Mesothelial cell of epicardium (in vitro differentiated cells): ENCODE measurements at regions not wholly inside any gene's neighbourhood (a gene's known extent, or its start where the extent isn't known, plus 50 kb on each side); places are given as distances from the start of the nearest gene placed in this dataset.
A peak's percentile ranks its signal among the peaks of the same experiment; 100 is the strongest.
"Not testable (repeated sequence)": the region's sequence is repeated elsewhere in the genome, so short reads cannot be mapped to it uniquely, and the experiment has no call there.

ENCODE experiments used
- DNase-seq, 2 experiments: peaks; one replicate each; pipeline ENCODE4 v3.0.0; 2021; ENCODE audit warnings: low spot score in 2 of 2; ENCODE audit not compliant: unreplicated experiment in 2 of 2
- H3K27ac Mint-ChIP-seq: 2 replicates; pipeline ENCODE4 v1.8.0; 2021; ENCODE audit warnings: mixed read lengths
- H3K27me3 Mint-ChIP-seq: 2 replicates; pipeline ENCODE4 v1.8.0; 2021; ENCODE audit warnings: low read depth, mixed read lengths
- H3K36me3 Mint-ChIP-seq: 2 replicates; pipeline ENCODE4 v1.8.0; 2021; ENCODE audit warnings: mixed read lengths
- H3K4me1 Mint-ChIP-seq: 2 replicates; pipeline ENCODE4 v1.8.0; 2021; ENCODE audit warnings: mixed read lengths
- H3K4me3 Mint-ChIP-seq: 2 replicates; pipeline ENCODE4 v1.8.0; 2021; ENCODE audit warnings: mild to moderate bottlenecking, moderate library complexity, mixed read lengths
- H3K9me3 Mint-ChIP-seq: 2 replicates; pipeline ENCODE4 v1.8.0; 2021; ENCODE audit warnings: mixed read lengths
- CTCF ChIP-seq: fragments of 200-600 bp; sonication (generic); IDR thresholded peaks from one replicate; pipeline ENCODE4 v1.5.0; 2021; ENCODE audit warnings: antibody characterized with exemption; ENCODE audit not compliant: unreplicated experiment

- H3K27ac Mint-ChIP-seq: no peak overlapping the region
- no peak for DNase-seq
- H3K36me3 Mint-ChIP-seq: no peaks in the 10 kb centered on the region
- no peaks in the 10 kb centered on the region for H3K4me1 Mint-ChIP-seq
- no peak for TF ChIP-seq CTCF
- peaks cover 1% of the 10 kb centered on the region for H3K27me3 Mint-ChIP-seq
- H3K4me3 Mint-ChIP-seq: no peak overlapping the region
- peaks cover 45% of the 10 kb centered on the region for H3K9me3 Mint-ChIP-seq
Observed at GRCh38 chr7:45331563-45331962, 174.0 kb downstream of the RAMP3 start.

GRCh38 chr7:45335024-45335423 is 177.4 kb downstream of the RAMP3 start:
- H3K36me3 Mint-ChIP-seq: not testable (repeated sequence)
- Mint-ChIP-seq H3K27me3 (peaks cover 15% of the 10 kb centered on the region), H3K9me3 (peaks cover 61% of the 10 kb centered on the region)

GRCh38 chr7:45342236-45342635 is 184.6 kb downstream of the RAMP3 start:
- Mint-ChIP-seq H3K4me3 (no peak overlapping the region), H3K9me3 (peaks cover 19% of the 10 kb centered on the region), H3K36me3 (no peaks in the 10 kb centered on the region), H3K27me3 (peaks cover 7% of the 10 kb centered on the region), H3K4me1 (peaks cover 23% of the 10 kb centered on the region), H3K27ac (no peak overlapping the region)
- no peak for TF ChIP-seq CTCF
- no peak for DNase-seq

More at GRCh38 chr7:45335024-45335423, 177.4 kb downstream of the RAMP3 start:
- not testable (repeated sequence) for H3K4me3 Mint-ChIP-seq, H3K27ac Mint-ChIP-seq, H3K4me1 Mint-ChIP-seq, DNase-seq

GRCh38 chr7:45343746-45344145 is 186.2 kb downstream of the RAMP3 start:
- no peak overlapping the region for H3K27ac Mint-ChIP-seq
- DNase-seq: no peak
- no peaks in the 10 kb centered on the region for H3K27me3 Mint-ChIP-seq
- peaks cover 10% of the 10 kb centered on the region for H3K9me3 Mint-ChIP-seq
- H3K36me3 Mint-ChIP-seq: no peaks in the 10 kb centered on the region
- H3K4me3 Mint-ChIP-seq: no peak overlapping the region
- no peak for TF ChIP-seq CTCF
- H3K4me1 Mint-ChIP-seq: peaks cover 39% of the 10 kb centered on the region

- no peaks in the 10 kb centered on the region for H3K27me3 Mint-ChIP-seq
- H3K4me1 Mint-ChIP-seq: peaks cover 41% of the 10 kb centered on the region
- no peaks in the 10 kb centered on the region for H3K36me3 Mint-ChIP-seq
- DNase-seq: peak in 1 of 2 experiments; percentile 58
- H3K27ac Mint-ChIP-seq: peak overlapping the region; percentile 86
- no peak for TF ChIP-seq CTCF
- no peak overlapping the region for H3K4me3 Mint-ChIP-seq
- H3K9me3 Mint-ChIP-seq: peaks cover 5% of the 10 kb centered on the region
Observed at GRCh38 chr7:45347804-45348203, 190.2 kb downstream of the RAMP3 start.

GRCh38 chr7:45349090-45349489 is 191.5 kb downstream of the RAMP3 start:
- no peak overlapping the region for H3K4me3 Mint-ChIP-seq

More at GRCh38 chr7:45349090-45349489, 191.5 kb downstream of the RAMP3 start:
- no peak for DNase-seq
- TF ChIP-seq CTCF: no peak
- no peaks in the 10 kb centered on the region for H3K36me3 Mint-ChIP-seq
- H3K27ac Mint-ChIP-seq: no peak overlapping the region
- H3K9me3 Mint-ChIP-seq: peaks cover 6% of the 10 kb centered on the region
- no peaks in the 10 kb centered on the region for H3K27me3 Mint-ChIP-seq
- peaks cover 33% of the 10 kb centered on the region for H3K4me1 Mint-ChIP-seq
